ENCODE measurements at regions not wholly inside any gene's neighbourhood (a gene's known extent, or its start where the extent isn't known, plus 50 kb on each side); places are given as distances from the start of the nearest gene placed in this dataset.

DNA sequence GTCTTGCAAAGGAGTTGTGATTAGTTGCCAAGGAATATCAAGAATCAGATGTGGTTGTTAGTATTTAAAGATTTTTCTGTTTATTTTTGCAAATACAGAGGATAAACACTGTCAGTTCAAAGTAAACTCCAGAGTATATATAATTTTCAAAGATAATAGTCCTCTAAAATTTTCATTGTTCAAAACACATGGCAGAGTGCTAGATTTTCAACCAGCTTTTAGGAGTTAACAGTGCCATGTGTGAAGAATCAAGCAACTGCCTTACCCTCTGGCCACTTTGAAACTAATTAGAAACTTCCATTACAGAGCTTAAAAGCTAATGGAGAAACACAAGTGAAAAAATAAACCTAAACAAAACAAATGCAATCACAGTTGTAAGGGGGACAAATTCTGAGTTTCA is 1605.6 kb upstream of the ZEB2 start:
- H3K4me3 ChIP-seq (ENCODE audit: low read length) = no peak overlapping the region
- no peak for DNase-seq (ENCODE audit: low read depth)
- TF ChIP-seq, protein P1, sequence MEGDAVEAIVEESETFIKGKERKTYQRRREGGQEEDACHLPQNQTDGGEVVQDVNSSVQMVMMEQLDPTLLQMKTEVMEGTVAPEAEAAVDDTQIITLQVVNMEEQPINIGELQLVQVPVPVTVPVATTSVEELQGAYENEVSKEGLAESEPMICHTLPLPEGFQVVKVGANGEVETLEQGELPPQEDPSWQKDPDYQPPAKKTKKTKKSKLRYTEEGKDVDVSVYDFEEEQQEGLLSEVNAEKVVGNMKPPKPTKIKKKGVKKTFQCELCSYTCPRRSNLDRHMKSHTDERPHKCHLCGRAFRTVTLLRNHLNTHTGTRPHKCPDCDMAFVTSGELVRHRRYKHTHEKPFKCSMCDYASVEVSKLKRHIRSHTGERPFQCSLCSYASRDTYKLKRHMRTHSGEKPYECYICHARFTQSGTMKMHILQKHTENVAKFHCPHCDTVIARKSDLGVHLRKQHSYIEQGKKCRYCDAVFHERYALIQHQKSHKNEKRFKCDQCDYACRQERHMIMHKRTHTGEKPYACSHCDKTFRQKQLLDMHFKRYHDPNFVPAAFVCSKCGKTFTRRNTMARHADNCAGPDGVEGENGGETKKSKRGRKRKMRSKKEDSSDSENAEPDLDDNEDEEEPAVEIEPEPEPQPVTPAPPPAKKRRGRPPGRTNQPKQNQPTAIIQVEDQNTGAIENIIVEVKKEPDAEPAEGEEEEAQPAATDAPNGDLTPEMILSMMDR (conservative IDR thresholded peaks at IDR 0.05; ENCODE audit: low read depth, low read length) = no peak

- TF ChIP-seq, protein P1 (conservative IDR thresholded peaks at IDR 0.05; ENCODE audit: low read depth, low read length) = no peak
- H3K4me3 ChIP-seq (ENCODE audit: low read length) = no peak overlapping the region
- DNase-seq (ENCODE audit: low read depth) = peak; percentile 89
These were observed 1604.8 kb upstream of the ZEB2 start for GRCh38 chr2:146124741-146125140.

GRCh38 chr2:146123714-146124113 is 1603.8 kb upstream of the ZEB2 start:
- no peak for DNase-seq (ENCODE audit: low read depth)
- TF ChIP-seq, protein P1 (conservative IDR thresholded peaks at IDR 0.05; ENCODE audit: low read depth, low read length) = no peak
- H3K4me3 ChIP-seq (ENCODE audit: low read length) = no peak overlapping the region

- no peak overlapping the region for H3K4me3 ChIP-seq (ENCODE audit: low read length)
- DNase-seq (ENCODE audit: low read depth) = no peak
- TF ChIP-seq, protein P1 (conservative IDR thresholded peaks at IDR 0.05; ENCODE audit: low read depth, low read length) = no peak
These were observed 1603.3 kb upstream of the ZEB2 start for GRCh38 chr2:146123256-146123655.

DNA sequence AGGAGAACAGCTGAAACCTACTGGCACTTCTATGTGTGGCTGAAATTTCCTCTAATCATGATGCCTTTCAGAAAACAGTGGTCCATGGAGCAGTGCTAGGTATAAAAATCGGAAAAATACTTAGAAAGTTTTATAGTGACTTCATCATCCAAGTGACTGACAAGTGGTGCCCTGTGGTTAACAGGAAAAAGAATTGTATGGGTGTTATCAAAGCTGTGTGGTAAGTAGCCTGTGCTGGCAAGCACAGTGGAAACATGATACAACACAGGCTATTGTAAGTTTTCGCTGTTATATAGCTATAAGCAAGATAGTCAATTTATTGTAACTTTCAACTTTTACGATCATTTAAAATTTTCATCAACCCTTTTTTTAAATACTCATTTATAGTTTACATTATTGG is 1599.7 kb upstream of the ZEB2 start:
- no peak for DNase-seq (ENCODE audit: low read depth)

GRCh38 chr2:146108993-146109392 is 1589.1 kb upstream of the ZEB2 start:
- TF ChIP-seq, protein P1 (conservative IDR thresholded peaks at IDR 0.05; ENCODE audit: low read depth, low read length) = no peak
- no peak for DNase-seq (ENCODE audit: low read depth)
- no peak overlapping the region for H3K4me3 ChIP-seq (ENCODE audit: low read length)

More for the DNA sequence above, 1599.7 kb upstream of the ZEB2 start:
- no peak overlapping the region for H3K4me3 ChIP-seq (ENCODE audit: low read length)
- TF ChIP-seq, protein P1 (conservative IDR thresholded peaks at IDR 0.05; ENCODE audit: low read depth, low read length) = no peak

GRCh38 chr2:146094185-146094584 is 1574.3 kb upstream of the ZEB2 start:
- no peak overlapping the region for H3K4me3 ChIP-seq (ENCODE audit: low read length)
- DNase-seq (ENCODE audit: low read depth) = no peak
- TF ChIP-seq, protein P1 (conservative IDR thresholded peaks at IDR 0.05; ENCODE audit: low read depth, low read length) = no peak
